ENCODE measurements at regions not wholly inside any gene's neighbourhood (a gene's known extent, or its start where the extent isn't known, plus 50 kb on each side); places are given as distances from the start of the nearest gene placed in this dataset.
"Not testable (repeated sequence)": the region's sequence is repeated elsewhere in the genome, so short reads cannot be mapped to it uniquely, and the experiment has no call there.

GRCh38 chr3:26233374-26233773 is 389.2 kb upstream of the LRRC3B start:
- intact Hi-C loops (cut with DNase I), result no loop called here
- no peak for DNase-seq (ENCODE audit: low spot score)

DNA sequence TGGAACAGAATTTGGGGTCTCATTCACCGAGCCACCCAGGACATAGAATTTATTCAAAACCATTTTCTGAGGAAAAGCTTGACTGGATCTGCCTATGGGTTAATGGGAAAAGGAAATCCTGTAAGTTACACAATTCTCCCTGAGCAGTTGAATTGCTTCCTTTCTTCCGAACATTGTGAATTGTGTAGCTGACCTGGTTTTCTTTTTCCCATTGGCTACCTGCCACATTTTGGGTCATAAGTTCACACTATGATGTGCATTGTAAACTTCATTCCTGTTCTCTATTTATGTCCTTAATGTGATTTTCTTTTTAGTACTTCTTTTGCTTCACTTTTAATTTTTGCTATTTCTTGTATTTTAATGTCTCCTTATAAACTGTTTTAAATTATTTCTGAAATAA is 386.0 kb upstream of the LRRC3B start:
- intact Hi-C loops (cut with DNase I), result no loop called here
- DNase-seq (ENCODE audit: low spot score), result no peak

- DNase-seq (ENCODE audit: low spot score), result no peak
- intact Hi-C loops (cut with DNase I), result no loop called here
Measured at GRCh38 chr3:26237036-26237682, 385.4 kb upstream of the LRRC3B start.

DNA sequence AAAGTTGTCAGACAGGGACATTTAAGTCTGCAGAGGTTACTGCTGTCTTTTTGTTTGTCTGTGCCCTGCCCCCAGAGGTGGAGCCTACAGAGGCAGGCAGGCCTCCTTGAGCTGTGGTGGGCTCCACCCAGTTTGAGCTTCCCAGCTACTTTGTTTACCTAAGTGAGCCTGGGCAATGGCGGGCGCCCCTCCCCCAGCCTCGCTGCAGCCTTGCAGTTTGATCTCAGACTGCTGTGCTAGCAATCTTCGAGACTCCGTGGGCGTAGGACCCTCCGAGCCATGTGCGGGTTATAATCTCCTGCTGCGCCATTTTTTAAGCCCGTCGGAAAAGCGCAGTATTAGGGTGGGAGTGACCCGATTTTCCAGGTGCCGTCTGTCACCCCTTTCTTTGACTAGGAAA is 378.0 kb upstream of the LRRC3B start:
- DNase-seq (ENCODE audit: low spot score); intact Hi-C loops (cut with DNase I): not testable (repeated sequence)

DNA sequence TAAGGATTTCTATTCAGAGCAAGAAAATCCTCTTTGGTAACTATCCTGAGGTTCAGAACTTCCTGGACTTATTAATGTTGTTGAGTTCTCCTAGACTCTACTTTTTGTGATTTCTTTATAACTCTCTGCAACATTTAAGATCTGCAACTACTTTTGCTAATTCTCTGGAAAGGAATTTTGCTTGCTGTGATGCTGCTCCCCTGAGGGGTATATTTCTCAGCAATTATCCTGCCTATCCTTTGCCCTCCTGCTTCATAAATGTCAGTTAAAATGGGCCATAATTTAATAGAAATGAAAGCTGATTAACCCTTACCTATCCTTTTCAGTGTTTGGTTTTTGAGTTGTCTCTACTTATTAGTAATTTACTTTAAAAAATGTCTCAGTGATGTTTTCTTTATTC is 377.3 kb upstream of the LRRC3B start:
- no peak for DNase-seq (ENCODE audit: low spot score)
- intact Hi-C loops (cut with DNase I), result no loop called here

DNA sequence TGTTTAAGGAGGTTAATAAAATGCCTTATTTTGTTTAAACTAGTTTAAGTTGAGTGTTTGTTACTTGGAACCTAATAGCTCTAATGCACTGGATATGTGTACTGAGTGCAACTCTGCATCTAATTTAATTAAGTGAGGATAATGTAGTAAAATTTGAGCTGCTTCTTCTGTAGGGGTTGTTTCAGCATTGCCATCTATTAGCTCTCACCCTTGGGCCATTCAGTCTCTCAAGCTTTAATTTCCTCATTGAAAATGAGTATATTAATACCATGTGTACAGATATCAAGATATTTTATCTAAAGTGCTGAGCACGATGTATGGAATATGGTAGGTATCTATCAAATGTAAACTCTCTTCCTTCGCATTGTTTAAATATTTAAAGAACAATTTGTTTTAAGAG is 375.7 kb upstream of the LRRC3B start:
- no peak for DNase-seq (ENCODE audit: low spot score)
- intact Hi-C loops (cut with DNase I), result no loop called here

GRCh38 chr3:26247712-26248111 is 374.9 kb upstream of the LRRC3B start:
- no peak for DNase-seq (ENCODE audit: low spot score)
- intact Hi-C loops (cut with DNase I), result no loop called here

DNA sequence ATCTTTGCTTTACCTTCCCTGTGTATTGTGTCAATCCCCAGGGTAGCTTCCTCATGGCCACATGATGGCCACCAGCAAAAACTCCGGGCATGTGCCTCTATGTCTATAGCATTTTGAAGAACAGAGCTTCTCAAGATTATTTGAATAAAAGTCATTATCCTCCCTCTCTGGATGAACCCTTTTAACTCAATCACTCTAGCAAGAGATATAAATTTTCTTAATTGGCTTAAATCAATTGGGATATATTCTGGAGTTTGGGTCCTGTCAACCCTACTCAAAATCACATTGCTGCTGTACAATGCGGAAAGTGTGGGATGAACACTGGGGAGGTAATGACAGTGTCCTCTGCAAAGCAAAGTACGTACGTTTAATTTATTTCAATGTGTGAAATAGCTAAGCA is 370.6 kb upstream of the LRRC3B start:
- no peak for DNase-seq (ENCODE audit: low spot score)
- intact Hi-C loops (cut with DNase I), result no loop called here

DNA sequence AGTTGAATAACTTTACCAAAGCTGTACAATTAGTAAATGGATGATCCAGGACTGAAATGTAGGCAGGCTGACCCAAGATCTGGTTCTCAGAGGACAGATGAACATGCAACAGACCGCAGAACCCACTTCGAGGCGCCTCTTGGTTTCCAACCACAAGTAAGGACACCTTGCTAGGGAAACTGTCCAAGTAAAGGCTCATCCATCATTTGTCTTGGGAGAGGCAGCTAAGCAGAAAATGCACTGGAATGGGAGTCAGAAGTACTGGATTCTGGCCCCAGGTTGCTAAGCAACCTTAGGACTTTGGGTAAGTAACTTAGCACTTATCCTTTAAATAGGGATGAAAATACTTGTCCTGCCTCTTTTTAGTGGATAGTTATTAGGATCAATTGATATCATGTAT is 366.3 kb upstream of the LRRC3B start:
- intact Hi-C loops (cut with DNase I), result no loop called here
- no peak for DNase-seq (ENCODE audit: low spot score)

- intact Hi-C loops (cut with DNase I), result no loop called here
- DNase-seq (ENCODE audit: low spot score), result no peak
Measured at GRCh38 chr3:26259176-26259575, 363.4 kb upstream of the LRRC3B start.

DNA sequence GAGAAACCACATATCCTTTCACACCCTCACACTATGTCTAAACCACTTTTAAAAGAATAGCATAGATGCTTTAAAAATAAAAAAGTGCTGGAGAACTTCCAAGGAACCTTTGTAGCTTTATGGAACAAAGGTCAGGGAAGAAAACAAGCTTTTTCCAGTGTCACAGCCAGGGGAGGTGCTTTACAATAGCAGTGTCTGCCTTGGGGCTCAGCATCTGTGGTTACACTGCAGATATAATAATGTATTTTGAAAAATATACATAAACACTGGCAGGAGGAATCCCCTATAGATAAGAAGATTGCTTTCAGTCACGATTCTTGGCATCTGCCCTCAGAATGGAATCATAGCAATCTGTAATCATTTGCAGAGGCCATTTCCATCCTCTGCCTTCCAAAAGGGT is 362.4 kb upstream of the LRRC3B start:
- intact Hi-C loops (cut with DNase I), result no loop called here
- DNase-seq (ENCODE audit: low spot score), result no peak

DNA sequence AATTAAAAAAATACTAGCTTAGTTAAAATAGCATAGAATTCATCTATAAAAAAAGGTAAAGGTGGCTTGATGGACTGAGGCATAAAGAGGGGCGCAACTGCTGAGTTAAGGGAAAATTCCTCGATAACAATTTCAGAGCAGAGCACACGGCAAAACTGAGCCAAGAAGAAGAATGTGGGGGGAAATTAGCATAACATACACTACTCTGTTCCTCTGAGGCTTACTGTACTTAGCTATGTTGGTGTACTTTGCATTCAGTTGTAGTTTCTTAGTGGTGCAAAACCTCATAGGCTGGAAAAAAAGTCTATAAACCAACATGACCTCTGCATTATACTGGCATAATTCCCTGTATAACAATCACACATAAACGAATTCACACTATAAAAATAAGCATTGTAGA is 357.9 kb upstream of the LRRC3B start:
- DNase-seq (ENCODE audit: low spot score), result no peak
- intact Hi-C loops (cut with DNase I), result no loop called here

- no peak for DNase-seq (ENCODE audit: low spot score)
- intact Hi-C loops (cut with DNase I), result no loop called here
Measured at GRCh38 chr3:26271848-26272247, 350.7 kb upstream of the LRRC3B start.

DNA sequence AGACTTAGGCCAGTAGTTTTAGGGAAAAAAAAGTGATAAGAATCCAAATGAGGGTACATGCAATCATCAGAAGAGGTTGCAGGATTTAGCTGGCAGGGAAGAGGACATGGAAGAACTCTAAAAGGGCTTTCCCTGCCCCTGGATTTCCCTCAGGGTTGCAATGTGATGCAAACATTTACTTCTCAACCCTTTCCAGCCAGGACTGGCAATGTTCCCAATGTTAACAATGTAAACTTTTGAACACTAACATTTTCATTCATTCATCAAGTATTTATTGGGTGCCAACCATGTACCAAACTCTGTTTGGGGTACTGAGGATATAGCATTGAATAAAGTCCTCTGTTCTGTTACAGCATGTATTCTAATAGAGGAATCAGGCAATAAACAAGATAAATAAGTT is 349.4 kb upstream of the LRRC3B start:
- DNase-seq (ENCODE audit: low spot score), result no peak
- intact Hi-C loops (cut with DNase I), result no loop called here

- no peak for DNase-seq (ENCODE audit: low spot score)
- intact Hi-C loops (cut with DNase I), result no loop called here
Measured at GRCh38 chr3:26279091-26279490, 343.5 kb upstream of the LRRC3B start.

DNA sequence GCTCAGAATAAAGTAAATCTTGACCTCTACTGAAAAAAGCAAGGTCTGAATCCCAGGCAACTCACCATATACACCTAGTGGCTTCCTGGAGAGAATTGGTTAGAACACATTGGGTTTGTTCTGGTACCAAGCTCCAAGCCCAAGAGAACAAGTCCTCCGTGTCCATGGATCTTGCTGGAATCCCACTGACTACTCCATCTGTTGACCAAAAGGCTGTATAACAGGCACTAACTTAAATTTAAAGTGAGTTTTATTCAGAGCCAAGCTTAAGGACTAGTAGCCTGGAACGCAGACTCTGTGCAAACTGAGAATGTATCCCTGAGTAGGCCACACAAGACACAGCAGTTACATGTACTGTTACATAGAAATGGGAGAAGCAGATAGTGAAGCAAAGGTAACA is 342.1 kb upstream of the LRRC3B start:
- DNase-seq (ENCODE audit: low spot score), result no peak
- intact Hi-C loops (cut with DNase I), result no loop called here

- intact Hi-C loops (cut with DNase I), result no loop called here
- no peak for DNase-seq (ENCODE audit: low spot score)
Measured at GRCh38 chr3:26281284-26281985, 341.1 kb upstream of the LRRC3B start.

GRCh38 chr3:26284503-26284902 is 338.1 kb upstream of the LRRC3B start:
- intact Hi-C loops (cut with DNase I); DNase-seq (ENCODE audit: low spot score): not testable (repeated sequence)

- DNase-seq (ENCODE audit: low spot score), result no peak
- intact Hi-C loops (cut with DNase I), result no loop called here
Measured at GRCh38 chr3:26291840-26292239, 330.7 kb upstream of the LRRC3B start.

DNA sequence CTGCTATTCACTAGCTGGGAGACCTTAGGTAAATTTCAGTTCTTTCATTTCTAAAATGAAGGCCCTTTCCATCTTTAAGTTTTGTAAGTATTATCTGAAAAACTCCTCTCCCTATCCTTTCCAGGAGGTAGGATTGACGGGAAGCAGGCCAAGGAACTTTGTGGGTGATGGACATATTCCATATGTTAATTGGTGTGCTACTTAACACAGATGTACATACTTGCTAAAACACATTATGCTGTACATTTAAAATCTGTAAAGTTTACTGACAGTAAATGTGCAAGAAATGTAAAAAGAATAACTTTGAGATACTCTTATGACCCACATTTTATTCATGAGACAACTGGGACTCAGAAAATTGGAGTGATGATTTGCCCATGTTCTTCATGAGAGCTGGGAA is 329.8 kb upstream of the LRRC3B start:
- intact Hi-C loops (cut with DNase I), result no loop called here

GRCh38 chr3:26293329-26293844 is 329.2 kb upstream of the LRRC3B start:
- intact Hi-C loops (cut with DNase I), result no loop called here
- no peak for DNase-seq (ENCODE audit: low spot score)

More for the DNA sequence above, 329.8 kb upstream of the LRRC3B start:
- DNase-seq (ENCODE audit: low spot score), result no peak

Data from posterior vena cava (tissue), 2 donors.